ENCODE measurements at regions not wholly inside any gene's neighbourhood (a gene's known extent, or its start where the extent isn't known, plus 50 kb on each side); places are given as distances from the start of the nearest gene placed in this dataset.

GRCh38 chr2:12826781-12827180, 110.0 kb downstream of the TRIB2 start:
- DNase-seq (ENCODE audit: extremely low spot score, insufficient read length, low read depth) (no peak), FAIRE-seq (no peak)

DNA sequence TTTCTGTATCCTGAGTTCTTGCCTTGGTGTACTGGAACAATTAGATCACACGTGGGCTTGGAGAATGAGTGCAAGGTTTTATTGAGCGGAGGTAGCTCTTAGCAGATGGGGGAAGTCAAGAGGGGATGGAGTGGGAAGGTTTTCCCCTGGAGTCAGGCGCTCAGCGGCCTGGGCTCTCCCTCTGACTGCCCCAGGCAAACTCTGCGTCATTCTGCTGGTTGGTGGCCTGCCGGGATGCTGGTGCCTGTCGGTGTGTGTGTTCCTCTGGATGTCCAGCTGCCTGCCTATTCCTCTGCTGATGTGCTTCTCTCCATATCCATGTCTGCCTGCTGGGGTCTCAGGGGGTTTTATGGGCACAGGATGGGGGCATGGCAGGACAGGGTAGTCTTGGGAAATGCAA, 111.0 kb downstream of the TRIB2 start:
- FAIRE-seq: no peak

GRCh38 chr2:12828980-12829379, 112.2 kb downstream of the TRIB2 start:
- DNase-seq (ENCODE audit: extremely low spot score, insufficient read length, low read depth): no peak
- FAIRE-seq: no peak

More for the DNA sequence above, 111.0 kb downstream of the TRIB2 start:
- DNase-seq (ENCODE audit: extremely low spot score, insufficient read length, low read depth): no peak

GRCh38 chr2:12831016-12831415, 114.3 kb downstream of the TRIB2 start:
- DNase-seq (ENCODE audit: extremely low spot score, insufficient read length, low read depth) (no peak), FAIRE-seq (no peak)

GRCh38 chr2:12834239-12834638, 117.5 kb downstream of the TRIB2 start:
- DNase-seq (ENCODE audit: extremely low spot score, insufficient read length, low read depth) (no peak), FAIRE-seq (no peak)

- no peak for FAIRE-seq
Observed at GRCh38 chr2:12835733-12836132, 119.0 kb downstream of the TRIB2 start.

GRCh38 chr2:12839339-12839738, 122.6 kb downstream of the TRIB2 start:
- FAIRE-seq (no peak), DNase-seq (ENCODE audit: extremely low spot score, insufficient read length, low read depth) (no peak)

More at GRCh38 chr2:12835733-12836132, 119.0 kb downstream of the TRIB2 start:
- DNase-seq (ENCODE audit: extremely low spot score, insufficient read length, low read depth): no peak

- DNase-seq (ENCODE audit: extremely low spot score, insufficient read length, low read depth) (no peak), FAIRE-seq (no peak)
Observed at GRCh38 chr2:12841021-12841420, 124.3 kb downstream of the TRIB2 start.

DNA sequence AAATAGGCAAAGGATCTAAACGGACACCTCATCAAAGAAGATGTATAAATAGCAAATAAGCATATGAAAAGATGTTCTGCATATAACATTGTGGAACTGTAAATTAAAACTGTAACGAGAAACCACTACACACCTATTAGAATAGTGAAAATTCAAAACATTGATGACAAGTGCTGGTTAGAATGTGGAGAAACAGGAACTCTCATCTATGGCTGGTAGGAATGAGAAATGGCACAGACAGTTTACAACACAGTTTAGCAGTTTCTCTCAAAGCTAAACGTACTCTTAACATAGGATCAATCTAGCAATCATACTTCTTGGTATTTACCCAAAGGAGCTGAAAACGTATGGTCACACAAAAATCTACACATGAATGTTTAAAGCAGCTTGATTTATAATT, 126.2 kb downstream of the TRIB2 start:
- no peak for FAIRE-seq
- no peak for DNase-seq (ENCODE audit: extremely low spot score, insufficient read length, low read depth)

- no peak for DNase-seq (ENCODE audit: extremely low spot score, insufficient read length, low read depth)
- FAIRE-seq: no peak
Observed at GRCh38 chr2:12844511-12844910, 127.8 kb downstream of the TRIB2 start.

- FAIRE-seq: no peak
- no peak for DNase-seq (ENCODE audit: extremely low spot score, insufficient read length, low read depth)
Observed at GRCh38 chr2:12847694-12848575, 131.2 kb downstream of the TRIB2 start.

DNA sequence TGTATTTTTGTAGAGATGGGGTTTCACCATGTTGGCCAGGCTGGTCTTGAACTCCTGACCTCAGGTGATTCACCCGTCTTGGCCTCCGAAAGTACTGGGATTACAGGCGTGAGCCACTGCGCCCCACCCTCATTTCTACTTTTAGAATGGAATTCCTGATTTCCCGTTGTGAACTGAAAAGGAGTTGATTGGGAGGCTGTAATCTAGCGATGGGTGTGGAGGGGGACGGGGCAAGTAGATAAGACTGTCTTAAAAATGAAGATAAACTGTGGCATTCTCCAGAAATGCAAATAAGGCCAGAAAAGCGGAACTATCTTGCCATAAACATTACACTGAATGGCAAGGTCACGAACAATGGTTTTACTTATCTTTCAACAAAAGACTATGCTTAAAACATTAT, 135.4 kb downstream of the TRIB2 start:
- FAIRE-seq (no peak), DNase-seq (ENCODE audit: extremely low spot score, insufficient read length, low read depth) (no peak)

DNA sequence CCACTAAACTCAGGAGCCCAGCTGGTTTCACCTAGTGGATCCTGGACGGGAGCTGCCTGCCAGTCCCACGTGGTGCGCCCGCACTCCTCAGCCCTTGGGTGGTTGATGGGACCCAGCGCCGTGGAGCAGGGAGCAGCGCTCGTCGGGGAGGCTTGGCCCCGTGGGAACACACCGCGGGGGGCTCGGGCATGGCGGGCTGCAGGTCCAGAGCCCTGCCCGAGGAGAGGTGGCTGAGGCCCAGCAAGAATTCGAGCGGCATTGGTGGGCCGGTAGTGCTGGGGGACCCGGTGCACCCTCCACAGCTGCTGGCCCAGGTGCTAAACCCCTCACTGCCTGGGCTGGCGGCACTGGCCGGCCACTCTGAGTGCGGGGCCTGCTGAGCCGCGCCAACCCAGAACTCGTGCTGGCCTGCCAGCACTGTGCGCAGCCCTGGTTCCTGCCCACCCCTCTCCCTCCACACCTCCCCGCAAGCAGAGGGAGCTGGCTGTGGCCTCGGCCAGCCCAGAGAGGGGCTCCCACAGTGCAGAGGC, 137.3 kb downstream of the TRIB2 start:
- no peak for DNase-seq (ENCODE audit: extremely low spot score, insufficient read length, low read depth)
- no peak for FAIRE-seq

DNA sequence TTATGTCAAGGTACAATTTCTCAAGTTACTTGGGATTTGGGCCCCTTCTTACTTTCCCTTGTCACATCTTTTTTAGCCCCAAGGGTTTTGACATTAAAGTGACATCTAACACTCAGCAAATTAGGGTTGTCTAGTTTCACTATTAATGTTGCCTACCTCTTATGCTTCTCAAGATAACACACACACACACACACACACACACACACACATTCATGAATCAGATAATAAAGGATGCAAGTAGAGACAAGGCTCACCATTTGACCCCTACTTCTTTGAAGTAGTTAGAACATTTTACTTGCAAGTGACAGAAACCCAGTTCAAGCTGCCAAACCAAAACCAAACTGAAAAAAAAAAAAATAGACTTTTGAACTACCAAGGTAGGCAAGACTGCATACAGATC, 138.8 kb downstream of the TRIB2 start:
- DNase-seq (ENCODE audit: extremely low spot score, insufficient read length, low read depth): no peak
- no peak for FAIRE-seq

DNA sequence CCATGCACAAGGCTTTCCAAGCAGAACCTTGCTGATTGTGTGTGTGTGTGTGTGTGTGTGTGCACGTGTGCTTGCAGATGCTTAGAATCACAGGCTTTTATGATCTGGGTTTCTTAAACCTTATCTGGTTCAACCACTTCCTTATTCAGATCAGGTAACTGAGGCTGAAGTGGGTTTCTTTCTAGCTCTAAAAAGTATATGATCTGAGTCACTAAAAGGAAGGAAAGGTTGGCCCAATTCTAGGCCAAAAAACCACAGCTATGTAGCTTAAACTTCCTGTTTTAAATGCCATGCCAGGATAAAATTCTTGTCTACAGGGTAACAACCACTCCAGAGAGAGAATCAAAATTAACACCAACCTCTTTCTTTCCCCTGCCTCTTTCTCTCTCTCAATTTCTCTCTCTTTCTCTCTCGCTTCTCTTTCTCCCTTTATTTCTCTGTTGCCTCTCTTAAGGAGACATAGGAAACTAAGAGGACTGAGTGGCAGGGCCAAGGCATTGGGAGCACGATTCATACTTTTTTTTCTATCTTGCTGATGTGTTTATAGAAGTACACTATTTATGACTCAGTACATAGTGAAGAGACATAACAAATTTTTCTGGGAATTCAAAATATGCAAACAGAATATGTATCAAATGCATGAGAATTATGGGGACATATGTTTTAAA, 140.3 kb downstream of the TRIB2 start:
- FAIRE-seq (no peak), DNase-seq (ENCODE audit: extremely low spot score, insufficient read length, low read depth) (no peak)

DNA sequence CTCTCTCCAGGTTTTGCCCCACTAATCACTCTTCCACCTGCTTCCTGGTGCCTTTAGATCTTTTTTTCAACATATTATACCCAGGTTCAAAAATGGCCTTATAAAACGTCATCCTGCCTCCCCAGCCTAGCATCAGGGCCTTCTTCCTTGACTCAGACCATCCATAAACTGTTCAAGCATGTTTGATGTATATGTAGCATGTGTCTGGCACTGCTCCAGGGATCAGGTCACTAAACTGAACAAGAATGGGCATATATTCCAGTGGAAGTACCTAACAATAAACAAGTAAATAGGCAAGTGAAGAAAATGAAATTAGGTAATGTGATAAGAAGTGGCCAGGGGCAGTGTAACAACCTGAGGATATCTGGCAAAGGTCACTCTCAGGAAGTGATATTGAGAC, 141.2 kb downstream of the TRIB2 start:
- FAIRE-seq: no peak
- DNase-seq (ENCODE audit: extremely low spot score, insufficient read length, low read depth): no peak

DNA sequence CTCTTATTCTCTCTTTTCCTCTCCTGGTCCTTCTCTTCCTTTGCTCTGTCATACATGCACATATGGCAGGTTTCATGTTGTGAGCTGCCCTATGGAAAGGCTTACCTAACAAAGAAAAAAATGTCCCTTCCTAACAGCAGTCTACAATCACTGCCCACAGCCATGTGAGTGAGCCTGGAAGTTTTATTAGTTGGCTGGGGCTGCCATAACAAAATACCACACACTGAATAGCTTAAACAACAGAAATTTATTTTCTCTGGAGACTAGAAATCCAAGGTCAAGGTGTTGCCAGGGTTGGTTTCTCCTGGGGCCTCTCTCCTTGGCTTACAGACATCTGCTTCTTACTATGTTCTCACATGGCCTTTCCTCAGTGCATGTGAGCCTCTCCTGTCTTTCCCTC, 142.1 kb downstream of the TRIB2 start:
- no peak for DNase-seq (ENCODE audit: extremely low spot score, insufficient read length, low read depth)
- no peak for FAIRE-seq

GRCh38 chr2:12861344-12861930, 144.7 kb downstream of the TRIB2 start:
- no peak for DNase-seq (ENCODE audit: extremely low spot score, insufficient read length, low read depth)
- FAIRE-seq: no peak

- FAIRE-seq: no peak
Observed at GRCh38 chr2:12862541-12862940, 145.8 kb downstream of the TRIB2 start.

GRCh38 chr2:12863937-12864336, 147.2 kb downstream of the TRIB2 start:
- no peak for FAIRE-seq
- no peak for DNase-seq (ENCODE audit: extremely low spot score, insufficient read length, low read depth)

More at GRCh38 chr2:12862541-12862940, 145.8 kb downstream of the TRIB2 start:
- no peak for DNase-seq (ENCODE audit: extremely low spot score, insufficient read length, low read depth)

All from GM18507 (cell line).